K562 (cell line): ENCODE measurements at regions not wholly inside any gene's neighbourhood (a gene's known extent, or its start where the extent isn't known, plus 50 kb on each side); places are given as distances from the start of the nearest gene placed in this dataset.

Experiments used
- ATAC-seq: fragments of 200-7000 bp; cut with Tn5 transposase; 3 replicates; pipeline ENCODE4 v1.9.1; 2020; ENCODE audit warnings: moderate library complexity
- BruUV-seq: library from RNA; stranded (reverse); fragments of 400-500 nt; replicated peaks from 2 replicates; lab custom pipeline; 2021; lab: Mats Ljungman, UMichigan
- CTCF ChIA-PET: fragments of 300-600 bp; formaldehyde crosslinking; extraction: SDS; loops from one replicate; lab custom pipeline; 2021; ENCODE audit warnings: low intra/inter-chr PET ratio; lab: Yijun Ruan, JAX
- POLR2A ChIA-PET: fragments of 300-600, 350-650 bp; sonication (Branson Sonifier 250); formaldehyde crosslinking; extraction: SDS; loops from one replicate; lab custom pipeline; 2021; ENCODE audit warnings: antibody characterized with exemption, inconsistent platforms; lab: Yijun Ruan, JAX
- DNase-seq, 4 experiments: peaks; one replicate each; pipeline versions ENCODE4 v3.0.0 to v3.0.0-alpha.2; 2011 to 2018; ENCODE audit warnings: low spot score in 3 of 4, mixed read lengths in 3 of 4; ENCODE audit errors: extremely low read depth in 1 of 4
- FAIRE-seq: peaks from 2 replicates; lab custom pipeline; 2011; peaks lifted over from hg19 to GRCh38; lab: Jason Lieb, UNC
- H2AFZ ChIP-seq: 2 replicates; pipeline ENCODE4 v1.6.0; 2011; ENCODE audit warnings: low read depth, low read length, control low read depth, inconsistent platforms
- H3K27ac ChIP-seq: fragments of 200-600 bp; 3 replicates; pipeline ENCODE4 v1.8.0; 2011; ENCODE audit warnings: low read depth, mild to moderate bottlenecking, control low read depth, inconsistent platforms, low read length, moderate library complexity, mixed read lengths; ENCODE audit errors: extremely low read depth
- H3K27me3 ChIP-seq, 2 experiments: fragments of 300-600 bp in 1 of 2; 2 replicates in 1 of 2; 3 replicates in 1 of 2; pipeline versions ENCODE4 v1.6.0 to v1.8.0; 2011; ENCODE audit warnings: inconsistent platforms in 2 of 2, low read length in 2 of 2, mild to moderate bottlenecking in 1 of 2, mixed read lengths in 1 of 2, moderate library complexity in 1 of 2; ENCODE audit not compliant: control insufficient read depth in 2 of 2, insufficient read depth in 2 of 2
- H3K36me3 ChIP-seq: fragments of 300-600 bp; 3 replicates; pipeline ENCODE4 v1.8.0; 2011; ENCODE audit warnings: mild to moderate bottlenecking, low read length, inconsistent platforms; ENCODE audit not compliant: control insufficient read depth, insufficient read depth
- H3K4me1 ChIP-seq, 2 experiments: fragments of 200-600 bp in 1 of 2; replicated peaks in 1 of 2; 2 replicates in 1 of 2; 3 replicates in 1 of 2; pipeline versions ENCODE4 v1.5.1 to v1.8.0; 2011; ENCODE audit warnings: inconsistent platforms in 2 of 2, low read length in 2 of 2, mild to moderate bottlenecking in 1 of 2, mixed read lengths in 1 of 2, moderate library complexity in 1 of 2; ENCODE audit not compliant: control insufficient read depth in 2 of 2, insufficient read depth in 2 of 2
- H3K4me2 ChIP-seq: 2 replicates; pipeline ENCODE4 v1.6.1; 2011; ENCODE audit warnings: low read length, control low read depth, inconsistent platforms, mixed read lengths; ENCODE audit not compliant: insufficient read depth
- H3K4me3 ChIP-seq: fragments of 200-600 bp; sonication (generic), shearing (Covaris generic); 2 replicates; pipeline ENCODE4 v1.5.1; 2016; ENCODE audit warnings: control low read depth, inconsistent platforms
- H3K79me2 ChIP-seq: fragments of 200-600 bp; 3 replicates; pipeline ENCODE4 v1.8.0; 2011; ENCODE audit warnings: low read length, inconsistent platforms; ENCODE audit not compliant: control insufficient read depth, insufficient read depth
- H3K9ac ChIP-seq, 2 experiments: 2 replicates each; pipeline versions ENCODE4 v1.6.0 to v1.6.1; 2011; ENCODE audit warnings: low read depth in 2 of 2, low read length in 2 of 2, control low read depth in 1 of 2, inconsistent platforms in 1 of 2, mild to moderate bottlenecking in 1 of 2, mixed read lengths in 1 of 2; ENCODE audit not compliant: insufficient read depth in 1 of 2
- H3K9me1 ChIP-seq: one replicate; pipeline ENCODE4 v1.6.0; 2011; ENCODE audit warnings: inconsistent platforms, mild to moderate bottlenecking, low read length, moderate library complexity; ENCODE audit not compliant: control insufficient read depth, insufficient read depth
- H3K9me3 ChIP-seq: replicated peaks from 2 replicates; pipeline ENCODE4 v1.5.1; 2011; ENCODE audit warnings: low read depth, low read length, inconsistent platforms; ENCODE audit not compliant: control insufficient read depth, insufficient read depth
- H4K20me1 ChIP-seq: replicated peaks from 2 replicates; pipeline ENCODE4 v1.6.1; 2011; ENCODE audit warnings: low read length, inconsistent platforms, mixed read lengths; ENCODE audit not compliant: control insufficient read depth, insufficient read depth
- DMBX1 ChIP-seq: fragments of 250-450 bp; sonication (Bioruptor Pico); IDR thresholded peaks from 2 replicates; pipeline ENCODE4 v1.8.0; 2022; ENCODE audit warnings: inconsistent platforms, mild to moderate bottlenecking, moderate library complexity, borderline replicate concordance
- DNMT1 ChIP-seq: fragments of 450-650 bp; IDR thresholded peaks from 2 replicates; pipeline ENCODE4 v1.6.1; 2016; ENCODE audit warnings: antibody characterized with exemption, mild to moderate bottlenecking
- NR4A1 ChIP-seq, 2 experiments: fragments of 250-450 bp in 1 of 2; fragments of 450-650 bp in 1 of 2; sonication (Bioruptor Pico) in 1 of 2; IDR thresholded peaks; 2 replicates each; pipeline versions ENCODE4 v1.4.0 to v1.6.1; 2016 to 2020; ENCODE audit warnings: mild to moderate bottlenecking in 2 of 2, missing compliant biosample characterization in 1 of 2, missing genetic modification characterization in 1 of 2, moderate library complexity in 1 of 2
- YY1 ChIP-seq, 3 experiments: IDR thresholded peaks; 2 replicates each; pipeline ENCODE4 v1.6.1; 2011; ENCODE audit warnings: low read length in 2 of 3, mild to moderate bottlenecking in 2 of 3, moderate library complexity in 2 of 3, borderline replicate concordance in 1 of 3, control low read depth in 1 of 3, low read depth in 1 of 3; ENCODE audit not compliant: insufficient read depth in 3 of 3, insufficient replicate concordance in 2 of 3, control insufficient read depth in 1 of 3, insufficient read length in 1 of 3; ENCODE audit errors: extremely low read depth in 1 of 3
- ZSCAN29 ChIP-seq: fragments of 450-650 bp; IDR thresholded peaks from 2 replicates; pipeline ENCODE4 v1.6.1; 2017
- WGBS: fragments of 100-300 bp; shearing (Covaris generic); methylation state at CpG from one replicate; pipeline ENCODE4 v1.1.6; 2016; ENCODE audit warnings: low coverage, mixed read lengths; ENCODE audit not compliant: insufficient coverage; ENCODE audit errors: missing lambda C conversion rate; 5-methylcytosine and 5-hydroxymethylcytosine counted together
- in situ Hi-C: fragments of 300-500 bp; cut with MboI; formaldehyde crosslinking; loops from 4 replicates; pipeline ENCODE4 v1.15.0; 2018; ENCODE audit warnings: inconsistent platforms, mixed read lengths
- intact Hi-C: fragments of 100-400 bp; cut with micrococcal nuclease; formaldehyde crosslinking; loops from 2 replicates; pipeline ENCODE4 v1.14.2; 2022
- TF ChIP-seq, protein P1 (sequence below): fragments of 450-650 bp; formaldehyde crosslinking; IDR thresholded peaks from 2 replicates; pipeline ENCODE4 v1.4.0; 2022; ENCODE audit warnings: mild to moderate bottlenecking, moderate library complexity
- TF ChIP-seq, protein P2 (sequence below): fragments of 150-350 bp; IDR thresholded peaks from 2 replicates; pipeline ENCODE4 v1.6.1; 2014; ENCODE audit warnings: low read depth, mild to moderate bottlenecking, low read length, borderline replicate concordance
- TF ChIP-seq, protein P3 (sequence below): fragments of 450-650 bp; IDR thresholded peaks from 2 replicates; pipeline ENCODE4 v1.6.1; 2017; ENCODE audit warnings: antibody characterized with exemption, mild to moderate bottlenecking

DNA sequence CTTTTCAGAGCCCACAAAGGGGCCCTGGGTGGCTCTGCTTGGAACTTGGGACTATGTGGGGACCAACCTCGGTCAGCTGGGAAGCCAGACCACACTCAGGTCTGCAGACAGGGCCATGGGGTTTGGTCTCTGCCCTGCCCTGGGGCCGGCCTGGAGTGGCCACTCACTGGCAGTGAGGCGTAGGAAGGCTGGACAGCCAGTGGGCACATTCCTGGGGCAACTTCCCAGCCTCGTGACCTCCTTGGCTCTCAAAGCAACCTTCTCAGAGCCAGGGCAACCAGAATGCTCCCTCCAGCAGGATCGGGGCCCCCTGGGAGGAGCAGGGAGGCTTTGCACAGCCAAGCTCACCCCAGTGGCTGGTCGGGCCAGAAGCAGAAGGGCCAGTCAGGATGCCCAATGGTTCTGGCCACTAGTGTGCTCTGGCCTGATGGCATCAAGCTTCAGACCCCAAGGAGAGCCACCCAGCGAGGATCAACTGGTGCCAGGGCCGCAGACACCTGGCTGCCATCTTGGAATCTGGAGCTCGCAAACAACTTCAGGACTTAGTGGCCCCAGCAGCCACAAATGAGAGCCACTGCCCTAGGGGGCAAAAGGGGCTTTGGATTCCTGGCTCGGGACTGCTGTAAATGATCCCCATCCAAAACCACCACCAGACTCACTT lies 87.1 kb downstream of the MYEOV start:
- in situ Hi-C loops = no loop called here
- H3K27me3 ChIP-seq = no peaks in the 10 kb centered on the region
- peaks cover 22% of the 10 kb centered on the region for H3K79me2 ChIP-seq
- intact Hi-C loops = loop anchor here (5.0 kb wide), 1 partner anchor 84 kb away; no protein-coding TSS in a partner anchor
- peaks cover 24 to 69% of the 10 kb centered on the region in 2 experiments for H3K4me1 ChIP-seq
- no peak for DNase-seq
- ChIA-PET CTCF (no interaction called here), POLR2A (interaction anchor here (0.6 to 1.6 kb wide), 8 partner anchors 20 to 1908 kb away, joined by 3 to 5 read pairs (median 3); no protein-coding TSS in a partner anchor)
- H3K36me3 ChIP-seq = no peaks in the 10 kb centered on the region
- no peaks in the 10 kb centered on the region for H4K20me1 ChIP-seq
- peak overlapping the region; percentile 74 to 95 for H3K9ac ChIP-seq
- H2AFZ ChIP-seq = peak overlapping the region; percentile 96
- no TSS peak for BruUV-seq
- ATAC-seq = no peak
- no peaks in the 10 kb centered on the region for H3K9me3 ChIP-seq
- FAIRE-seq = no peak
- H3K27ac ChIP-seq = peak overlapping the region; percentile 84
- H3K4me2 ChIP-seq = peak overlapping the region; percentile 96
- H3K4me3 ChIP-seq = no peak overlapping the region; the same call in 1 of the 2 replicates
- H3K9me1 ChIP-seq = no peaks in the 10 kb centered on the region
- WGBS = 89% methylated on average over 9 of the region's 10 CpGs
- TF ChIP-seq, protein P1, sequence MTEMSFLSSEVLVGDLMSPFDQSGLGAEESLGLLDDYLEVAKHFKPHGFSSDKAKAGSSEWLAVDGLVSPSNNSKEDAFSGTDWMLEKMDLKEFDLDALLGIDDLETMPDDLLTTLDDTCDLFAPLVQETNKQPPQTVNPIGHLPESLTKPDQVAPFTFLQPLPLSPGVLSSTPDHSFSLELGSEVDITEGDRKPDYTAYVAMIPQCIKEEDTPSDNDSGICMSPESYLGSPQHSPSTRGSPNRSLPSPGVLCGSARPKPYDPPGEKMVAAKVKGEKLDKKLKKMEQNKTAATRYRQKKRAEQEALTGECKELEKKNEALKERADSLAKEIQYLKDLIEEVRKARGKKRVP (CRISPR knock-in tag) = peak; percentile 10; the same call in 1 of the 2 replicates
- TF ChIP-seq NR4A1 (CRISPR knock-in tag; IDR thresholded peaks at IDR 0.05) (no peak), NR4A1 (tag; IDR thresholded peaks at IDR 0.05) (0 out of 2 replicates have a peak, but pooled peaks have one; percentile 28), DMBX1 (CRISPR knock-in tag) (peak; percentile 11; the same call in 1 of the 2 replicates), ZSCAN29 (no peak), DNMT1 (no peak), YY1 (IDR thresholded peaks at IDR 0.05; ENCODE audit: borderline replicate concordance in 1 of 3, control insufficient read depth in 1 of 3, extremely low read depth in 1 of 3, insufficient read depth in 3 of 3, insufficient read length in 1 of 3, insufficient replicate concordance in 2 of 3, low read depth in 1 of 3, low read length in 2 of 3) (peak in 1 of 3 experiments; percentile 52)
- TF ChIP-seq, protein P2, sequence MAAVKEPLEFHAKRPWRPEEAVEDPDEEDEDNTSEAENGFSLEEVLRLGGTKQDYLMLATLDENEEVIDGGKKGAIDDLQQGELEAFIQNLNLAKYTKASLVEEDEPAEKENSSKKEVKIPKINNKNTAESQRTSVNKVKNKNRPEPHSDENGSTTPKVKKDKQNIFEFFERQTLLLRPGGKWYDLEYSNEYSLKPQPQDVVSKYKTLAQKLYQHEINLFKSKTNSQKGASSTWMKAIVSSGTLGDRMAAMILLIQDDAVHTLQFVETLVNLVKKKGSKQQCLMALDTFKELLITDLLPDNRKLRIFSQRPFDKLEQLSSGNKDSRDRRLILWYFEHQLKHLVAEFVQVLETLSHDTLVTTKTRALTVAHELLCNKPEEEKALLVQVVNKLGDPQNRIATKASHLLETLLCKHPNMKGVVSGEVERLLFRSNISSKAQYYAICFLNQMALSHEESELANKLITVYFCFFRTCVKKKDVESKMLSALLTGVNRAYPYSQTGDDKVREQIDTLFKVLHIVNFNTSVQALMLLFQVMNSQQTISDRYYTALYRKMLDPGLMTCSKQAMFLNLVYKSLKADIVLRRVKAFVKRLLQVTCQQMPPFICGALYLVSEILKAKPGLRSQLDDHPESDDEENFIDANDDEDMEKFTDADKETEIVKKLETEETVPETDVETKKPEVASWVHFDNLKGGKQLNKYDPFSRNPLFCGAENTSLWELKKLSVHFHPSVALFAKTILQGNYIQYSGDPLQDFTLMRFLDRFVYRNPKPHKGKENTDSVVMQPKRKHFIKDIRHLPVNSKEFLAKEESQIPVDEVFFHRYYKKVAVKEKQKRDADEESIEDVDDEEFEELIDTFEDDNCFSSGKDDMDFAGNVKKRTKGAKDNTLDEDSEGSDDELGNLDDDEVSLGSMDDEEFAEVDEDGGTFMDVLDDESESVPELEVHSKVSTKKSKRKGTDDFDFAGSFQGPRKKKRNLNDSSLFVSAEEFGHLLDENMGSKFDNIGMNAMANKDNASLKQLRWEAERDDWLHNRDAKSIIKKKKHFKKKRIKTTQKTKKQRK = no peak
- TF ChIP-seq, protein P3, sequence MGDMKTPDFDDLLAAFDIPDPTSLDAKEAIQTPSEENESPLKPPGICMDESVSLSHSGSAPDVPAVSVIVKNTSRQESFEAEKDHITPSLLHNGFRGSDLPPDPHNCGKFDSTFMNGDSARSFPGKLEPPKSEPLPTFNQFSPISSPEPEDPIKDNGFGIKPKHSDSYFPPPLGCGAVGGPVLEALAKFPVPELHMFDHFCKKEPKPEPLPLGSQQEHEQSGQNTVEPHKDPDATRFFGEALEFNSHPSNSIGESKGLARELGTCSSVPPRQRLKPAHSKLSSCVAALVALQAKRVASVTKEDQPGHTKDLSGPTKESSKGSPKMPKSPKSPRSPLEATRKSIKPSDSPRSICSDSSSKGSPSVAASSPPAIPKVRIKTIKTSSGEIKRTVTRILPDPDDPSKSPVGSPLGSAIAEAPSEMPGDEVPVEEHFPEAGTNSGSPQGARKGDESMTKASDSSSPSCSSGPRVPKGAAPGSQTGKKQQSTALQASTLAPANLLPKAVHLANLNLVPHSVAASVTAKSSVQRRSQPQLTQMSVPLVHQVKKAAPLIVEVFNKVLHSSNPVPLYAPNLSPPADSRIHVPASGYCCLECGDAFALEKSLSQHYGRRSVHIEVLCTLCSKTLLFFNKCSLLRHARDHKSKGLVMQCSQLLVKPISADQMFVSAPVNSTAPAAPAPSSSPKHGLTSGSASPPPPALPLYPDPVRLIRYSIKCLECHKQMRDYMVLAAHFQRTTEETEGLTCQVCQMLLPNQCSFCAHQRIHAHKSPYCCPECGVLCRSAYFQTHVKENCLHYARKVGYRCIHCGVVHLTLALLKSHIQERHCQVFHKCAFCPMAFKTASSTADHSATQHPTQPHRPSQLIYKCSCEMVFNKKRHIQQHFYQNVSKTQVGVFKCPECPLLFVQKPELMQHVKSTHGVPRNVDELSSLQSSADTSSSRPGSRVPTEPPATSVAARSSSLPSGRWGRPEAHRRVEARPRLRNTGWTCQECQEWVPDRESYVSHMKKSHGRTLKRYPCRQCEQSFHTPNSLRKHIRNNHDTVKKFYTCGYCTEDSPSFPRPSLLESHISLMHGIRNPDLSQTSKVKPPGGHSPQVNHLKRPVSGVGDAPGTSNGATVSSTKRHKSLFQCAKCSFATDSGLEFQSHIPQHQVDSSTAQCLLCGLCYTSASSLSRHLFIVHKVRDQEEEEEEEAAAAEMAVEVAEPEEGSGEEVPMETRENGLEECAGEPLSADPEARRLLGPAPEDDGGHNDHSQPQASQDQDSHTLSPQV = peak; percentile 40; the same call in 1 of the 2 replicates
